GM12878 (cell line): ENCODE measurements at regions not wholly inside any gene's neighbourhood (a gene's known extent, or its start where the extent isn't known, plus 50 kb on each side); places are given as distances from the start of the nearest gene placed in this dataset.

Experiments used
- ATAC-seq: fragments of 200-7000 bp; cut with Tn5 transposase; 3 replicates; pipeline ENCODE4 v1.9.1; 2020; ENCODE audit warnings: mild to moderate bottlenecking, moderate library complexity
- BruUV-seq: library from RNA; stranded (reverse); fragments of 400-500 nt; replicated peaks from 2 replicates; lab custom pipeline; 2021; lab: Mats Ljungman, UMichigan
- CTCF ChIA-PET: fragments of 300-600 bp; sonication (Branson Sonifier 250); formaldehyde crosslinking; extraction: SDS; loops from one replicate; lab custom pipeline; 2021; ENCODE audit warnings: inconsistent platforms; lab: Yijun Ruan, JAX
- POLR2A ChIA-PET: fragments of 350-600 bp; formaldehyde crosslinking; extraction: SDS; loops from one replicate; lab custom pipeline; 2021; ENCODE audit warnings: inconsistent platforms; lab: Charles Lee
- RAD21 ChIA-PET: fragments of 300-600 bp; sonication (Branson Sonifier 250); formaldehyde crosslinking; loops from one replicate; lab custom pipeline; 2023; ENCODE audit warnings: antibody characterized with exemption; ENCODE audit not compliant: unreplicated experiment; lab: Charles Lee
- SMC1A ChIA-PET: fragments of 300-600 bp; sonication (Branson Sonifier 250); formaldehyde crosslinking; loops from one replicate; lab custom pipeline; 2023; ENCODE audit not compliant: unreplicated experiment, uncharacterized antibody; lab: Charles Lee
- DNase-seq: peaks from one replicate; pipeline ENCODE4 v3.0.0-alpha.2; 2011; ENCODE audit warnings: low read depth, low spot score
- FAIRE-seq: peaks from 3 replicates; lab custom pipeline; 2011; peaks lifted over from hg19 to GRCh38; lab: Jason Lieb, UNC
- H2AFZ ChIP-seq: 2 replicates; pipeline ENCODE4 v1.6.0; 2011; ENCODE audit warnings: low read depth, low read length, control low read depth; ENCODE audit not compliant: control insufficient read depth
- H3K27ac ChIP-seq: 2 replicates; pipeline ENCODE4 v1.5.1; 2011; ENCODE audit warnings: control low read depth; ENCODE audit not compliant: control insufficient read depth, insufficient read depth
- H3K27me3 ChIP-seq, 2 experiments: replicated peaks in 1 of 2; 2 replicates each; pipeline versions ENCODE4 v1.6.0 to v1.6.1; 2011; ENCODE audit warnings: low read length in 1 of 2; ENCODE audit not compliant: control insufficient read depth in 2 of 2, insufficient read depth in 2 of 2
- H3K36me3 ChIP-seq, 2 experiments: 2 replicates each; pipeline ENCODE4 v1.5.1; 2011; ENCODE audit warnings: low read length in 1 of 2; ENCODE audit not compliant: control insufficient read depth in 2 of 2, insufficient read depth in 2 of 2
- H3K4me1 ChIP-seq: 2 replicates; pipeline ENCODE4 v1.6.1; 2011; ENCODE audit warnings: mild to moderate bottlenecking, low read length, moderate library complexity, mixed read lengths; ENCODE audit not compliant: control insufficient read depth, insufficient read depth
- H3K4me2 ChIP-seq: 2 replicates; pipeline ENCODE4 v1.6.0; 2011; ENCODE audit warnings: control low read depth; ENCODE audit not compliant: control insufficient read depth, insufficient read depth
- H3K4me3 ChIP-seq: fragments of 200-600 bp; sonication (generic); 2 replicates; pipeline ENCODE4 v1.5.1; 2016
- H3K79me2 ChIP-seq: 2 replicates; pipeline ENCODE4 v1.6.0; 2011; ENCODE audit warnings: low read length; ENCODE audit not compliant: control insufficient read depth, insufficient read depth
- H3K9ac ChIP-seq: 2 replicates; pipeline ENCODE4 v1.8.0; 2011; ENCODE audit warnings: low read length, control low read depth, mixed read lengths; ENCODE audit not compliant: control insufficient read depth, insufficient read depth
- H3K9me3 ChIP-seq: replicated peaks from 3 replicates; pipeline ENCODE4 v1.5.1; 2011; ENCODE audit warnings: mild to moderate bottlenecking, low read length; ENCODE audit not compliant: control insufficient read depth, insufficient read depth
- H4K20me1 ChIP-seq: 2 replicates; pipeline ENCODE4 v1.6.0; 2011; ENCODE audit not compliant: control insufficient read depth, insufficient read depth
- ATF7 ChIP-seq: fragments of 450-650 bp; IDR thresholded peaks from 2 replicates; pipeline ENCODE4 v1.6.1; 2016; ENCODE audit warnings: low read depth, mild to moderate bottlenecking
- BMI1 ChIP-seq: fragments of 450-650 bp; IDR thresholded peaks from 2 replicates; pipeline ENCODE4 v1.6.1; 2016; ENCODE audit warnings: mild to moderate bottlenecking, moderate library complexity, borderline replicate concordance
- CHD1 ChIP-seq: IDR thresholded peaks from 2 replicates; pipeline ENCODE4 v1.6.1; 2012; ENCODE audit warnings: low read depth, low read length, improper control_type of control experiment
- IKZF1 ChIP-seq: fragments of 450-650 bp; conservative IDR thresholded peaks from 2 replicates; pipeline ENCODE4 v1.6.1; 2017; ENCODE audit warnings: antibody characterized with exemption, mild to moderate bottlenecking
- MTA3 ChIP-seq: IDR thresholded peaks from 2 replicates; pipeline ENCODE4 v1.6.1; 2012; ENCODE audit warnings: low read length, inconsistent platforms, borderline replicate concordance
- NFIC ChIP-seq: IDR thresholded peaks from 2 replicates; pipeline ENCODE4 v1.6.1; 2012; ENCODE audit warnings: low read depth, mild to moderate bottlenecking, inconsistent platforms, low read length, moderate library complexity
- PAX8 ChIP-seq: fragments of 450-650 bp; IDR thresholded peaks from 2 replicates; pipeline ENCODE4 v1.6.1; 2017; ENCODE audit warnings: mild to moderate bottlenecking, moderate library complexity
- POU2F2 ChIP-seq: IDR thresholded peaks from 3 replicates; pipeline ENCODE4 v1.6.1; 2011; ENCODE audit warnings: low read depth, mild to moderate bottlenecking, low read length, borderline replicate concordance
- RB1 ChIP-seq: fragments of 450-650 bp; formaldehyde crosslinking; IDR thresholded peaks from 2 replicates; pipeline ENCODE4 v1.6.1; 2017; ENCODE audit warnings: mild to moderate bottlenecking, borderline replicate concordance
- SMARCA5 ChIP-seq: fragments of 450-650 bp; IDR thresholded peaks from 2 replicates; pipeline ENCODE4 v1.6.1; 2017; ENCODE audit warnings: mild to moderate bottlenecking
- SREBF1 ChIP-seq: IDR thresholded peaks from 2 replicates; pipeline ENCODE4 v1.6.1; 2012; ENCODE audit warnings: mild to moderate bottlenecking, low read length
- SRF ChIP-seq, 2 experiments: IDR thresholded peaks; 2 replicates each; pipeline ENCODE4 v1.6.1; 2011; ENCODE audit warnings: low read depth in 2 of 2, low read length in 2 of 2, mild to moderate bottlenecking in 1 of 2, moderate library complexity in 1 of 2
- ZNF24 ChIP-seq: fragments of 450-650 bp; IDR thresholded peaks from 2 replicates; pipeline ENCODE4 v1.6.1; 2017; ENCODE audit warnings: antibody characterized with exemption, mild to moderate bottlenecking
- WGBS: methylation state at CpG from one replicate; pipeline ENCODE4 v1.1.6; 2016; ENCODE audit warnings: low lambda C conversion rate; ENCODE audit not compliant: insufficient replicate concordance, insufficient coverage; ENCODE audit errors: missing lambda C conversion rate; 5-methylcytosine and 5-hydroxymethylcytosine counted together
- in situ Hi-C: fragments of 300-500 bp; cut with MboI; formaldehyde crosslinking; loops from 9 replicates; pipeline ENCODE4 v1.14.3; 2018; ENCODE audit warnings: mixed read lengths
- intact Hi-C: fragments of 100-400 bp; cut with micrococcal nuclease; formaldehyde crosslinking; loops from one replicate; pipeline ENCODE4 v1.14.2; 2022; ENCODE audit not compliant: unreplicated experiment
- TF ChIP-seq, protein P1 (sequence below): fragments of 450-650 bp; IDR thresholded peaks from 2 replicates; pipeline ENCODE4 v1.6.1; 2017; ENCODE audit warnings: borderline replicate concordance

DNA sequence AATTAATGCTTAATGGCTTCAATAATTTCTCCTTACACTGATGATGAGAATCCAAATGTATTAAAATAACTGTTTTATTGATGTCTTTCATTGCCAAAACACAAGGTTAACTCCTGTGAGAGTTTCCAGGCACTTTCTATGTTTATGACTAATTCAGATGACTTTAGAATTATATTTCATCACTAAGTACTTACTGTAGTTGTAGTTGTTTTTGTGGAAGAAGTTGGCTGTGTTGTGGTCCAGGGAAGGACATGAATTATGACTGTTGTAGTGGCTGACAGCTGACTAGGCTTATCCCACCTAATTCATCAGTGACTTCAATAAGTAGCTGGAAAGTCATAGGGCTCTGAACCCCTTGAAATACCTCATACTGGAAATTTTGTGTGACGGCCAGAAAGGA, 254.8 kb downstream of the HGF start:
- Histone ChIP-seq H3K9ac (no peak overlapping the region), H3K36me3 (no peaks in the 10 kb centered on the region), H4K20me1 (no peaks in the 10 kb centered on the region), H3K79me2 (no peaks in the 10 kb centered on the region), H3K27ac (no peak overlapping the region), H3K4me2 (no peak overlapping the region), H3K4me1 (no peaks in the 10 kb centered on the region), H3K4me3 (no peak overlapping the region), H2AFZ (no peak overlapping the region), H3K9me3 (no peaks in the 10 kb centered on the region), H3K27me3 (no peaks in the 10 kb centered on the region)
- DNase-seq, result no peak
- intact Hi-C loops, result no loop called here
- ChIA-PET RAD21 (interaction anchor here (1.3 kb wide), 1 partner anchor 10 kb away, joined by 3 read pairs; no protein-coding TSS in a partner anchor), POLR2A (no interaction called here), SMC1A (interaction anchor here (1.2 kb wide), 1 partner anchor 15 kb away, joined by 4 read pairs; no protein-coding TSS in a partner anchor), CTCF (no interaction called here)
- in situ Hi-C loops, result loop anchor here (25.0 kb wide), 1 partner anchor 197 kb away; no protein-coding TSS in a partner anchor
- no peak for FAIRE-seq
- 0% methylated on average over 1 of the region's 1 CpG for WGBS
- TF ChIP-seq SMARCA5, result no peak
- TF ChIP-seq MTA3, result no peak
- TF ChIP-seq NFIC, result no peak
- TF ChIP-seq RB1, result no peak
- TF ChIP-seq PAX8, result no peak
- TF ChIP-seq ATF7, result no peak
- TF ChIP-seq, protein P1, sequence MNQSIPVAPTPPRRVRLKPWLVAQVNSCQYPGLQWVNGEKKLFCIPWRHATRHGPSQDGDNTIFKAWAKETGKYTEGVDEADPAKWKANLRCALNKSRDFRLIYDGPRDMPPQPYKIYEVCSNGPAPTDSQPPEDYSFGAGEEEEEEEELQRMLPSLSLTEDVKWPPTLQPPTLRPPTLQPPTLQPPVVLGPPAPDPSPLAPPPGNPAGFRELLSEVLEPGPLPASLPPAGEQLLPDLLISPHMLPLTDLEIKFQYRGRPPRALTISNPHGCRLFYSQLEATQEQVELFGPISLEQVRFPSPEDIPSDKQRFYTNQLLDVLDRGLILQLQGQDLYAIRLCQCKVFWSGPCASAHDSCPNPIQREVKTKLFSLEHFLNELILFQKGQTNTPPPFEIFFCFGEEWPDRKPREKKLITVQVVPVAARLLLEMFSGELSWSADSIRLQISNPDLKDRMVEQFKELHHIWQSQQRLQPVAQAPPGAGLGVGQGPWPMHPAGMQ, result no peak
- TF ChIP-seq BMI1, result no peak
- no peak for TF ChIP-seq ZNF24
- TF ChIP-seq SREBF1, result no peak
- TF ChIP-seq SRF (IDR thresholded peaks at IDR 0.05; ENCODE audit: low read depth in 2 of 2, low read length in 2 of 2), result no peak
- no peak for TF ChIP-seq CHD1
- TF ChIP-seq POU2F2, result no peak
- TF ChIP-seq IKZF1, result no peak
- no peak for ATAC-seq
- BruUV-seq, result no TSS peak
